GM21423 (cell line): ENCODE measurements at regions not wholly inside any gene's neighbourhood (a gene's known extent, or its start where the extent isn't known, plus 50 kb on each side); places are given as distances from the start of the nearest gene placed in this dataset.

Source experiments
- ATAC-seq: cut with Tn5 transposase; IDR thresholded peaks from one replicate; pipeline ENCODE4 v1.9.1; 2021; ENCODE audit warnings: mild to moderate bottlenecking, moderate library complexity; ENCODE audit not compliant: unreplicated experiment

DNA sequence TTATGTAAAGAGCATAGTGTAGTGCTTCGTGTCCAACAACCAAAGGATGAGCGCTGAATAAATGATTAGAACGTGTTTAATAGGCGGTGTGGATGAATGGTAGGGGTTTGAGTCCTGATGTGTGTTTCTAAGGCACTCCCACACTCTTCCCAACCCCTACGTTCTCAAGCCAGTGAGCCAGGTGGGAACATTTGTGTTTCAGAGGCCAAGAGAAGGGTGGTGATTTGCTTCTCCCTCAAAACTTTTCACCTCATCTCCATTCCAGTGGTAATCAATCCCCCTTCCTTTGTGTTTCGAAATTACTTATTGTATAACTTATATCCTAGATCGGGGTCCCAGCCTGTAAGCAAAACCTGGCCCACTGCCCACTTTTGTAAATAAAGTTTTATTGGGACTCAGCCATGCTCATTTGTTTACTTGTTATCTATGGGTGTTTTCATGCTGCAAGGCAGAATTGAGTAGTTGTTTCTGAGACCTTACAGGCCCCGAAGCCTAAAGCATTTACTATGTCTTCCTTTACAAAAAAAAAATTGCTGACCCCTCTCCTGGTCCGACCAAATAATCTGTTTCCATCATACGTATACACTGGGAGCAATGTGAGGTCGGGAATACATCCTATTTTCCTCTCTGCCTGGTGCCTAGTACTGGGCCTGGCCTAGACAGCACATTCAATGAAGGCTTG, 150.8 kb upstream of the MYCN start:
- no peak for ATAC-seq

DNA sequence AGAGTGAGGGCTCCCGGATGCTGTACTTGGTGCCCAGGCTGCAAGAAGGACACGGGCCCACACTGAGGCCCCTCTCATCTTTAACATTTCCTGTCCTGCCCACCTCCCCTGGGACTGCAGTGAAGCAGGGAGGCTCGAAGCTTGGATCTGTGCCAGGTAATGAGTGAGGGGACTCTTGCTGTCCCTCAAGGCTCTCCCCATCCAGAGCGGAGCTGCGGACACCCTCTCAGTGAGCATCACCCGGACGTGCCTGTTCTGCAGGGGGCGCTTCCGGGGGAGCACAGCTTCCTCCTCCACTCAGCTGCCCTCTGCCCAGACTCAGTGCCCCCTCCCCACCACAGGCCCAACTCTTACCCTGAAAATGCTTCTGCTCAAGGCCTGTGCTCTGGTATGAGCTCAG, 150.0 kb upstream of the MYCN start:
- ATAC-seq = no peak

DNA sequence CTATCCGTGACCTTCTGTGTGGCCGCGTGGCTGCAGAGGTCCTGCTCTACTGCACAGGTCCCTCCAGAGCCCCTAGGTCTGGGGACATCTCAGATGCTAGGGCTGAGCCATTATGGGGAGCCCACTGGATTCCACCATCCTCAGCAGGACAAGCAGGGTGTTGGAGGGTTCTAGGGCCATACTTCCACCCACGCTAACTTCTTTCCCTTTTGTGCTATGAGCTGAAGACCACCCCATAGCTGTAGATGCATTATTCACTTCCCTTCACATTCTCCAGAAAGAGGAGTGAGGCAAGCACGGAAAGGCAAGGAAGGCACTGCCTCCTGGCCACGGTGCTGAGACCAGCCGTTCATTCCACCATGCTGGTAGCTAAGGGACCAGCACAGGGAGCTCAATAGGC, 149.5 kb upstream of the MYCN start:
- no peak for ATAC-seq

DNA sequence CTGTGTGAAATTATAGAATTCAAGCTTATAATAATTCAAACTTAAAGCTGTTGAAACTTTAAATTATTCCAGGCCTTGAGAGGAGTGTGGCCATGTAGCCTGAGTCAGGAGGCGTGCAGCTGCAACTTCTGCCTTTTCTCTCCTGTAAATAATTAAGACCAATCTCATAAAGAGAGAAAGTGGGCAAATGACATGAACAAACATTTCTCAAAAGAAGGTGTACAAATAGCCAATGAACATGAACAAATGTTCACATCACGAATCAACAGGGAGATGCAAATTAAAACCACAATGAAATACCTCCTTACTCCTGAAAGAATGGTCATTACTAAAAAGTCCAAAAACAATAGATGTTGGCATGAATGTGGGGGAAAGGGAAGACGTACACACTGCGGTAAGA, 149.1 kb upstream of the MYCN start:
- no peak for ATAC-seq

DNA sequence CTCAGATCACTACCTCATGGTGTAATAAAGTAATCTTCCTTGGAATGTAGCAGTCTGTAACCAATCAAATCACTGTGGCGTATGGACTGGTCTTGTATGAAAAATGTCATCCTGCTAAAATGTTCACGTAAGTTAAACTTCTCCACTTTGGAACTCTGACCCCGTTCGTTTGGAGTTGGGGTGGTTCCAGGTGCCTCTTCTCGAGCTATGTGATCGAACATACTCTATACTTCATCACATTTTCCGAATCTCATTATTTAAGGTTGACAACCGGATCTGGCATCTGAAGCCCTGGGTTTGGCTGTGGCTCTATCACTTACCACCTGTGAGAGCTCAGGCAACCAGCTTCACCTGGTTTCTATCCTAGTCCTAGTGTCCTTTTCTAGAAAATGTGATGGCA, 148.0 kb upstream of the MYCN start:
- no peak for ATAC-seq

DNA sequence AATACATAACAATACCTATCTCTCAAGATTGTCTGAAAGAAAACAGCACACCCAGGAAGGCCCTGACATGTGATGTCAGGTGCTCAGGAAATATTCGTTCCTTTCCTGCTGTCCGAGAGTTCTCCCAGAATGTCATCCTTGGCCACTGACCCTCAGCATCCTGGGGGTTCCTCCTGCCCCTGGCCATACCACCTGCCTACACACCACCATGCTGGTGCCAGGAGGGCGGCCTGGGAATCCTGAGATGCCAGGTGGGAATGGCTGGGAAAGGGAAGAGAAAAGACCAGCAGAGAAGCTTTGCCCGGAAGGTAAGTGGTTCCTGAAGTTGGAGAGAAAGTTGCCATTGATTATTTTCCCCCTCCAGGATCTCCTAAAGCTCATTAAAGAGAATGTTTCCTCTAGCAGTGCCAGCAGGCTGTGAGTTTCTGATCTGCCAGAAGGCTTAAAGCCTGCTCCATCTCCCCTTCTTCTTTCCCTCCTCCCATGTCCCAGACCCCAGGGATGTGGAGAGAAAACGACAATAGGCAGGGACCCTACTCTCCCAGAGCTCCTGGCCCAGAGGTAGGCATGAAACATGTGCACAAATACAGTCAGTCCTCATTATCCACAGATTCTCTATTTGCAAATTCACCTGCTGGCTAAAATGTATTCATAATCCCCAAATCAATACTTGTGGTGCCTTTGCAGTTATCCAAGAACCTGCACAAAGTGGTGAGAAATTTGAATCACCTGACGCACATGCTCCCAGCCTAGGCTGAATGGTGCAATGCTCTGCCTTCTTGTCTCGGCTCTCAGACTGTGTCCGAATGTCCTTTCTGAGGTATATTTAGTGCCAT, 147.1 kb upstream of the MYCN start:
- ATAC-seq = no peak

DNA sequence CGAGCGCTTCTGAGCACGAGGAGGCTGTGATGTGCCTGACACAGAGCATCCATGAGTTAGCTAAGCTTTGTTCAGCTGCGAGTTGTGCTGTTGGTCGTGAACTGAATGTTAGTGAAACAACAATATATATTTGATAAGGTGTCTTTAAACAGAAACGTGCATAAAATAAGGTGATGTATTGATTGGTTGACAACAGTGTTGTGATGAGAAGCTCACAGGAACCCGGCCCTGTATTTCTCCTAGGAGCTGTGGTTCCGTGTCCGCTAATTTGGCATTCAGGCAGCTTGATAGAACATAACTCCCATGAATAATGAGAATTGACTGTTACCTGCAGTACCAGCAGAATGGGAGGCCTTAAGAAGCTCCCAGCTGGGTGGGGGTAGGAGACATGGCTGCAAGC, 146.4 kb upstream of the MYCN start:
- no peak for ATAC-seq

DNA sequence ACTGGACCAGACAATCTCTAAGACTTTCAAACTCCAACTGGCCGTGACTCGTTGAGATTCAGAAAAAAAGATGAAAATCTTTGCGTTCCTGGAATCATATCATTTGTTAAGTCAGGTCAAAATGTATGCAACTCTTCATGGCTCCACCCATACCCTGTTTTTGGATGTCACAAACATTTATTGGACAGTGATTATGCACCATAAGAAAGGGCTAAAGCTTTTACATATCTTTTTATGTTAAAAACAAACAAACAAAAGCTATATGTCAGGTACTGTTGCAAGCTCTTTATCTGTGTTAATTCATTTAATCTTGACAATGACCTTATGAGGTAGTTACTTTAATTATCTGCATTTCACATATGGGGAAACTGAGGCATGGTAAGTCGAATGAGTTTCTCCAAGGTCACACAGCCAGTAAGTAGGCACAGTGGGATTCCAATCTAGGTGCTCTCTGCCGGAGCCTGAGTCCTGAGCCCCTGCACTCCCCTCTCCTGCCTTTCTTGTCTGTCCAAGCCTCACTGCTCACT, 145.7 kb upstream of the MYCN start:
- ATAC-seq = no peak

DNA sequence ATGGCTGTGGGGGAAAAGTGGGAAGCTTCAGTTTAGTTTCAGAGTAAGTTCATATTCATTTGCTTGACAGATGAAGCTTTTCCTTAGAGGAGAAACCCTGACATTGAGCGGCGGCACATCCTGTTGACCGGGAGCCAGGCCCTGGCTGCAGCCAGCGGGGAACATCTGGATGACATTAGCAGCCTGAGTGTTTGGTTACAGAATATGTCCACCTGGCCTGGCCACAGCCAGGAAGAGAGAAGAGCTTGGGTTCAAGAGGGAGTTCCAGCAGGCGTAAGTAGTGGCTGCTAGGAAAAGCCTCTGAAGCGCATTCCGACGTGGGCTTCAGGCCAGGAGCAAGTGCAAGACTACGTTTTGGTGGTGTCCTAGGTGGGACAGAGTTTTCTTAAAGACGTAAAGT, 144.9 kb upstream of the MYCN start:
- no peak for ATAC-seq

DNA sequence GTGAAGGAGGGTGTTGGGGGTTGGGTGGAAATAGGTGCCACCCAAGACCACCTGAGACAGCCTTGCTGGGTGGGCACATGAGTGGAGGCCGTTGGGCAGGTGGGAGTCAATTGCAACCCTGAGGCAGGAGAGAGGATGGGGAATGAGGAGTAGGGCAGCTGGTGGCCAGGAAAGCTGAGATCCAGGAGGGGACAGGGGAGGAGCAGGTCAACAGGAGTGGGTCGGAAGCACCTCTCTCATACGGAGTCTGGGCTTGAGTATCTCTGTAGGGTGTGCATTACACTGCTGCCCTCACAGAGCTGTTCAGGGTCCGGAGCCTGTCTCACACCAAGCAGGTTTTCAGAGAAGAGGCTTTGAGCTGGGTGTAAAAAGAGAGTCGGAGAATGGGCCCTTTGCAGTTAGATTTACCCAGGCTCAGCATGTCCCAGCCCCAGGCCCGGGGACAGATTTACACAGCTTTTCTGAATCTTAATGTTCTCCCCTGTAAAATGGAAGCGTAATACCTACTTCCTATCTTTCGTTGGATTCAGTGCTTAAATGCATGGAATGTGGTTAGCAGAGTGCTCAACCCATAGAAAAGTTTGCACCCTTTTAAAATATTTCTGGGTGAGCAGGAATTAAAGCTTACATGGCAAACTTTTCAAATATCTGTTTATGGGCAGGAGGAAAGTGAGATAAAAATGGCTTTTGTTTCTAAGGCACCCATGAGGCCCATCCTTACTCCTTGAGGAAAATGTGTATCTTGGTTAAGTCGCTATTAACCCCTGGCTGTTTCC, 144.0 kb upstream of the MYCN start:
- ATAC-seq = no peak

DNA sequence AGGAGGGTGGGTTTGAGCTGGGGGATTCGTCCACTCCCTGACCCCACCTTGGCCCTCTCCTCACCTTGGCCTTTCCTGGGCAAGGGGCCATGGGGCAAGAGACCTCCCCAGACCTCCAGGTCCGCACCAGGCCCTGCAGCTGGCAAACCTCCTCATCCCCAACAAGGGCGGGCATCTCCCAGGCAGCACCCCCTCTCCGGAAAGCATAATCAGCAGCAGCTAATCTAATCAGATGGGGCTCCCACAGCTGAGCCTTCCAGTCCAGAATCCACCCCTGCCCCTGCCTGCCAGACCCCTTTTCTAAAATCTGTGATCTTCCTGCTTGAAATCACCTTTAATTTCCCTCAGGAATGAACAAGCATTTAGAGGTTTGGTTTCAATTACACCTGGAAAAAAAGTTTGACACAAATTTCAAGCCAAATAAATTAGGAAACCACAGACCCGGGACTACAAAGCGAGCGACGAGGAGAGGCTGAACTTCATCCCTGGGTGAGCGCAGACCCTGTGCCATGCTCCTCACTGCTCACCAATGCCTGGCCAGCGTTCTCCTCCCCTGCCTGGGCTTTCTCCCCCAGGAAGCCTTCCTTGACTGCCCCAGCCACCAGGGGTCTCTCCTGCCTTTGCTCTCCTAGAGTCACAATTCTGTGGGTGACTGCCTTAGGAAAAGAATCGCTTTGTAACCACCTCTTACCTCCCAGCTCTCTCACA, 143.0 kb upstream of the MYCN start:
- no peak for ATAC-seq

DNA sequence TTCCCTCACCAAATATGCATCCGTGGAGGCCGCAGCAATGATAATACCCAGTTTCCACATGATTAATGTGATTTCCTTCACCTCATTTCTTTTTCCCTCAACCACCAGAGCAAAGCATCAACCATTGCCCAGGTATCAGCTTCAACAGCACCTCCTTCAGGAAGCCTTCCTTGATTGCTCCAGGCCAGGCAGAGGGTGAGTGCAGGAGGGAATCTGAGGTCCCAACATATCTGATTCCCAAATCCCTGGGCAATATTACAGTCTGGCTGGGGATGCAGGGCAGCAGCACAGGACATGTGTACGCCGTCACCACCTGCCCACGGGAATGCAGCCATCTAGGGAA, 142.4 kb upstream of the MYCN start:
- no peak for ATAC-seq

DNA sequence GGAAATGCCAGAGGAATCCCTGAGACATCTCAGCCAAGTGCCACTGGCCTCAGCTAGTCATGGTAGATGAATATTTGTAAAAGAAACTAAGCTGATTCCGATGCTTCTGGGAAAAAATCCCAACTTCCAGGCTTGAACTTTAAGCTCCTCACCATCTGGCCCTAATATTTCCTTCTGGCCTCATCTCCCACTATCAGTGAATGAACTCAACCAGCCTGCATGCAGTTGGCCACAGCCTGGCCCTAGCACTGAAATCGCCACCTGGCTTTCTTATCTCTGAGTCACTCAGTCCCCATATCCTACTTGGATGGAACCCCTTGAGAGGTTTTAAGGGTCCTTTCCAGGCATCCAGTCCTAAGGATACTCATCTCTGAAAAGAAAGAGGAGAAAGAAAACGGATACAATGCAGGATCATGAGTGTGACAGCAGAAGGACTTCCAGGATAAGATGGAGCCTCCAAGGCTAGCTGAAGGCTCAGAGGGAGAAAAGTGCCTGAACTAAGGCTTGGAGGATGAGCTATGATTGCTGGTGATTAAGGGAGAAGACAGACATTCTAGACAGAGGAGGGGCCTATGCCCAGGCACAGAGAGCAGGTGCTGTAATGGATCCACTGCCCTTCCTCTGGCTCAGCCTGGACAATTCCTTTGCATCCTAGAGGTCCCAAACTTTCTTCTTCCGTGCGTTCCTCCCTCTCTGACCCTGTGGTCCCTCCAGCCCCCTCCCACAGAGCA, 141.5 kb upstream of the MYCN start:
- no peak for ATAC-seq

DNA sequence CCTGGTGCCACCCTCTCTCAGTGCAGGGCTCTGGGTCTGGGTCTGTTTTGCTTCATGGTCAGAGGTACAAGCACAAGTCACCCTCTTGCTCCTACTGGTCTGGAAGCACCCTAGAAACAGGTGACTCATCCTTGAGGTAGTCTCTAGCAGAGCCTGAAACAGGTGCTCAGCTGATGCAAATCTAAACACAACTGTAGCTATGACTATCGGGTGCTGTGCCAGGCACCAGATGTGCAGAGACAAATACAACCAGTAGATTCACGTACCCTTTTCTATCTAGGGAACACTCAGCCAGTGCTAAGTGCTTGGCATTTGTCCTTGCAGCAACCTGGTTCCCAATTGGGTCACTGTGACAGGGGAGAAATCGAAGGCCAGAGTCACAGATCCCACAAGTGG, 140.9 kb upstream of the MYCN start:
- no peak for ATAC-seq

DNA sequence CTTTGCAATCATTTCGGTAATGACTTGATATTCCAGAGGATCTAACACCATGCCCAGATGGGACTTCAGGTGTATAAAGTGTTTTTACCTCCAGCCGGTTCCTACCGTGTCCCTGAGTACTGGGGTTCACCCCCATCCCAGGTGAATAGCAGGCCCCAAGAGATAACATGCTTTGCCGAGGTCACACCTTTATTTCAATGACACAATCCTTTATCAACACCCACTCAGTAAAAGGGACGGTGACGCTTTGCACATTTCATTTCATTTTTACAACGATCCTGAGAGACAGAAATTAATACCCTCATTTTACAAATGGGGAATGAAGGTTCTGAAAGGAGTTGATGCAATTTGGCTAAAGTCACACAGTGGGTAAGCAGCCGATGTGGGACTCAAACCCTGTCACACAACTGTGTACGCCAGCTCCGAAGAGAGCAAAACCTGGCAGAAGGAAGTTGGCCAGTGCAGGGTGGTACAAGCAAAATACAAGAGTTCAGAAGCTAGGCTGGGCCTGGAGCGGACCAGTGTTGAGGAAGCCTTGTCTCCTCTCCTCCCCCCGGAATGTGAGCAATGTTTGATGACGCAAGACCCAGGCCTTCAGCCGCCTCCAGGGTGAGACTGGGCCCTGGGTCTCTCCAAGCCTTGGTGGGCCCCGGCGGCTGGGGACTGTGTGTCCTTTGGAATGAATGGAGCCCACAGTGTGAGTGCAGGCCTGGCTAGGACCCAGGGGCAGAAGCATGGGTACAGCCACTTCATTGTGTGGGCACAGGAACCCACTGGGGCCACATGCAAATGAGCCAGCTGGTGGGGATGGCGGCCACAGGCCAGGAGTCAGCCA, 139.6 kb upstream of the MYCN start:
- ATAC-seq = no peak

DNA sequence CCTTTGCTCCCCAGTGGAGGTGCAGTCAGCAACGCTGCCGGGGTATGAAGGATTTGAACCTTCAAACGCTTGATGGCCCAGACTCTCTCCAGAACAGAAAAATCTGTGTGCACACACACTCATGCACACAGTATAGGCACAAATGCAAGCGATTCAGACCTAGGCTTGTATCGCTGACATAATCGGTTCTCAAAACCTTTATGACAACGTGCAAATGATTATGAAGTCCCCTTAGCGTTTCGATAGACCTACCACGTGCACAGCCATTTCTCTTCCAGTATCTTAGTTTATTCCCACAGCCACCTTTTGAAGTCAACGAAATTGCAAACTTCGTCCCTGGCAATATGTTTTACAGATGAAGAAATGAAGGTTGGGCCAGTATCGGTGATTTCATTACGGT, 138.9 kb upstream of the MYCN start:
- ATAC-seq = no peak

DNA sequence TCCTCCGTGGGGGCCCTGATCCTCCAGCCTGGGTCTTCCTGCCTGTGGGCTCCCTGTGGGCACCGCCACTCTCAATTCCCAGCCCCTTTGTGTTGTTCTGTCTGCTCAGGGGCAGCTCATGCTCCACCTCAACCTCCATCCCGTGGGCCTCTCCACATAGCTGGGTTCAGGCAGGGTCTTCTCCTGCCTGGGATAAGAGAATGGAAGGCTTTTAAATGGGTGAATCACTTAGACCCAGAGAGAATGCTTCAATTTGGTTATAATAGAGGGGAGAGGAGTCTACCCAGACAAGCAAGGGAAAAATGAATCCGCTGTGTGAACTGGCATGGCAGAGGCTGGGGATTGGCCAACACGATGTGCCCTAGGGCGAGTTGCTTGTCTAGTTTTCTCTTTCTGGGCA, 138.4 kb upstream of the MYCN start:
- no peak for ATAC-seq

DNA sequence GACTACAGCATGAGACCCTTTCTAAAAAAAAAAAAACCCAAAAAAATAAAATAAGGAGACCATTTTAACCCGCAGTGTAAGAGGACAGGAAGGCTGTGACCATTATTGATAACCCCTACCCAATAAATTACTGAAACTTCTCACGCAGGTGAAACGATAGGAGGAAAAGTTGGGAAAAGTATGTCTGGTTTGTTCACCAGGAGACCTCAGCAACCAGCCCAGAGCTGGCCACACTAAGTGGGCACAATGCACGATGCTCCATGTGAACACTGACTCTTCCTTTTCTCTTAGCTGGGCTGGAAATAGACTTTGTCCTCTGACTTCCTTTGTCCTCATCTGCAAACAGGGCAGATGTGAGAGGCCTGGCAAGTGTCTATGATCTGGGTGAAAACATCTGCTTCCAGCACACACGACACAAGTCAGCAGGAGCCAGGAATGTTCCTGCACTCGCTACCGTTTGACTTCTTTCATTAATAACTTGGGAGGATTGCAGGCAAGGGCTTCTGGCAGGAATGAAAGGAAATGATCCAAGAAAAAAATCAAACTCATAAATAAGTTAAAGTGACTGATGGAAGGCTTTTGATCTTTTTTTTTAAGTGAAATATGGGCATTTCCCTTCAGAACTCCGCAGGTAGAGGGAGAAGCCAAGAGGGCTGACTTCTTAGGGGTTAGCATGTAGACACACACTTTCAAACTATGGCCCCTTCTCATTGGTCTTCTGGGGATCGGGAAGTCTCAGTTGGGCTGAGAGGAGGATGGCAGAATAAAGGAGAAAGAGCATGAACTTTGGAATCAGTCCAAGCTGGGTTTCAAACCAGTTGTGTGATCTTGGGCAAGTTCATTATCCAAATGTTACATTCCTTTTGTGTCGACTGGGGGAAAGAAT, 137.4 kb upstream of the MYCN start:
- ATAC-seq = no peak
